Medulla oblongata (tissue), 1 donor: ENCODE measurements at regions not wholly inside any gene's neighbourhood (a gene's known extent, or its start where the extent isn't known, plus 50 kb on each side); places are given as distances from the start of the nearest gene placed in this dataset.
A peak's percentile ranks its signal among the peaks of the same experiment; 100 is the strongest.

ENCODE experiments used
- DNase-seq: peaks from one replicate; pipeline ENCODE4 v3.0.0-alpha.2; 2015; ENCODE audit errors: extremely low spot score

GRCh38 chr5:68431186-68431585 lies 215.6 kb downstream of the PIK3R1 start:
- no peak for DNase-seq

GRCh38 chr5:68431601-68432337 lies 216.2 kb downstream of the PIK3R1 start:
- no peak for DNase-seq

- no peak for DNase-seq
These were observed 217.1 kb downstream of the PIK3R1 start for GRCh38 chr5:68432682-68433081.

- DNase-seq, result no peak
These were observed 218.0 kb downstream of the PIK3R1 start for GRCh38 chr5:68433526-68433922.

GRCh38 chr5:68433923-68434879 lies 218.6 kb downstream of the PIK3R1 start:
- DNase-seq, result peak; percentile 87

GRCh38 chr5:68435611-68436010 lies 220.1 kb downstream of the PIK3R1 start:
- DNase-seq, result peak; percentile 60

GRCh38 chr5:68436686-68437520 lies 221.3 kb downstream of the PIK3R1 start:
- no peak for DNase-seq

GRCh38 chr5:68438876-68439275 lies 223.3 kb downstream of the PIK3R1 start:
- DNase-seq, result no peak

GRCh38 chr5:68440245-68440644 lies 224.7 kb downstream of the PIK3R1 start:
- no peak for DNase-seq

GRCh38 chr5:68440651-68441050 lies 225.1 kb downstream of the PIK3R1 start:
- DNase-seq, result no peak

GRCh38 chr5:68441309-68442073 lies 225.9 kb downstream of the PIK3R1 start:
- DNase-seq, result no peak

GRCh38 chr5:68443091-68443490 lies 227.5 kb downstream of the PIK3R1 start:
- no peak for DNase-seq

- no peak for DNase-seq
These were observed 228.5 kb downstream of the PIK3R1 start for GRCh38 chr5:68444048-68444447.

GRCh38 chr5:68444833-68445232 lies 229.3 kb downstream of the PIK3R1 start:
- no peak for DNase-seq

- no peak for DNase-seq
These were observed 229.9 kb downstream of the PIK3R1 start for GRCh38 chr5:68445257-68446069.

- DNase-seq, result no peak
These were observed 230.5 kb downstream of the PIK3R1 start for GRCh38 chr5:68446070-68446357.

- no peak for DNase-seq
These were observed 230.9 kb downstream of the PIK3R1 start for GRCh38 chr5:68446487-68446894.

- no peak for DNase-seq
These were observed 231.8 kb downstream of the PIK3R1 start for GRCh38 chr5:68447136-68447929.

- no peak for DNase-seq
These were observed 233.8 kb downstream of the PIK3R1 start for GRCh38 chr5:68449380-68449779.
